VCaP (cell line): ENCODE measurements at regions not wholly inside any gene's neighbourhood (a gene's known extent, or its start where the extent isn't known, plus 50 kb on each side); places are given as distances from the start of the nearest gene placed in this dataset.

Source experiments
- H3K27ac ChIP-seq: fragments of 450-650 bp; 2 replicates; pipeline ENCODE4 v1.5.1; 2017
- TF ChIP-seq, protein P1 (sequence below): fragments of 450-650 bp; conservative IDR thresholded peaks from 2 replicates; pipeline ENCODE4 v1.5.1; 2017; ENCODE audit warnings: mild to moderate bottlenecking, moderate library complexity

DNA sequence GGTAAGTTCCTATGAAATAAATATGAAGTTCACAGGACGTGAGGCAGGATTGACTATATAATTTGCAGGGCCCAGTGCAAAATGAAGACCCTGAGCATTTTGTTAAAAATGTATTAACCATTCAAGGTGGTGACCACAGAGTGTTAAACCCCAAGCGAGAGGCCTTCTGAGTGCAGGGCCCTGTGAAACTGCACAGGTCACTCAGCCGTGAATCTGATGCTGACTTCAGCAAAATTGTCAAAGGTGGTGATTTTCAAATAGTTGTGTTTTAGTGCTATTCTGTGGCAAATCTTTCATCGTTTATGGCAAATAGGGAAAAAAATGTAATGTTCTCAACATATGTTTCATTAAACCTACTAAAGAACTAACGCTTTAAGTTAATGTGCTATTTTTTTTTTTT is 334.0 kb upstream of the NAV3 start:
- no peak overlapping the region for H3K27ac ChIP-seq
- TF ChIP-seq, protein P1, sequence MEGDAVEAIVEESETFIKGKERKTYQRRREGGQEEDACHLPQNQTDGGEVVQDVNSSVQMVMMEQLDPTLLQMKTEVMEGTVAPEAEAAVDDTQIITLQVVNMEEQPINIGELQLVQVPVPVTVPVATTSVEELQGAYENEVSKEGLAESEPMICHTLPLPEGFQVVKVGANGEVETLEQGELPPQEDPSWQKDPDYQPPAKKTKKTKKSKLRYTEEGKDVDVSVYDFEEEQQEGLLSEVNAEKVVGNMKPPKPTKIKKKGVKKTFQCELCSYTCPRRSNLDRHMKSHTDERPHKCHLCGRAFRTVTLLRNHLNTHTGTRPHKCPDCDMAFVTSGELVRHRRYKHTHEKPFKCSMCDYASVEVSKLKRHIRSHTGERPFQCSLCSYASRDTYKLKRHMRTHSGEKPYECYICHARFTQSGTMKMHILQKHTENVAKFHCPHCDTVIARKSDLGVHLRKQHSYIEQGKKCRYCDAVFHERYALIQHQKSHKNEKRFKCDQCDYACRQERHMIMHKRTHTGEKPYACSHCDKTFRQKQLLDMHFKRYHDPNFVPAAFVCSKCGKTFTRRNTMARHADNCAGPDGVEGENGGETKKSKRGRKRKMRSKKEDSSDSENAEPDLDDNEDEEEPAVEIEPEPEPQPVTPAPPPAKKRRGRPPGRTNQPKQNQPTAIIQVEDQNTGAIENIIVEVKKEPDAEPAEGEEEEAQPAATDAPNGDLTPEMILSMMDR: no peak

DNA sequence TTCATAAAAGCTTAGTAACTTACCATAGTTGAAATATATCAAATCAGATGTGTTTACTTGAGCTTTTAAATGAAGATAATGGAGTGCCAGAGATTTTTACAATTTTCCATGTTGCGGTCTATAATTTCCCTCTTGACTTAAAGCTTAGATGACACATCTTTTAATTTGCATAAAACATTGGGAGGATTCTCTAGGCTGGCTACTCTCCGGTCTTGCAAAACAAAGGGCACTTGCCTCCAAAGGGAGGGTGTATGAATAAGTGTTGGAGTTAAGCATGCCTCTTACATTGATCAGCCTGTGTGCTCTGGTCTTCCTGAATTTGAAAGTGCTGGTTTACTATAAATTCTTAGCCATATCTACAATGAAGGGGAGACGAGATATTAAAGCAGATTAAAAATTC is 336.4 kb upstream of the NAV3 start:
- TF ChIP-seq, protein P1: no peak
- H3K27ac ChIP-seq: no peak overlapping the region; the same call in 1 of the 2 replicates

DNA sequence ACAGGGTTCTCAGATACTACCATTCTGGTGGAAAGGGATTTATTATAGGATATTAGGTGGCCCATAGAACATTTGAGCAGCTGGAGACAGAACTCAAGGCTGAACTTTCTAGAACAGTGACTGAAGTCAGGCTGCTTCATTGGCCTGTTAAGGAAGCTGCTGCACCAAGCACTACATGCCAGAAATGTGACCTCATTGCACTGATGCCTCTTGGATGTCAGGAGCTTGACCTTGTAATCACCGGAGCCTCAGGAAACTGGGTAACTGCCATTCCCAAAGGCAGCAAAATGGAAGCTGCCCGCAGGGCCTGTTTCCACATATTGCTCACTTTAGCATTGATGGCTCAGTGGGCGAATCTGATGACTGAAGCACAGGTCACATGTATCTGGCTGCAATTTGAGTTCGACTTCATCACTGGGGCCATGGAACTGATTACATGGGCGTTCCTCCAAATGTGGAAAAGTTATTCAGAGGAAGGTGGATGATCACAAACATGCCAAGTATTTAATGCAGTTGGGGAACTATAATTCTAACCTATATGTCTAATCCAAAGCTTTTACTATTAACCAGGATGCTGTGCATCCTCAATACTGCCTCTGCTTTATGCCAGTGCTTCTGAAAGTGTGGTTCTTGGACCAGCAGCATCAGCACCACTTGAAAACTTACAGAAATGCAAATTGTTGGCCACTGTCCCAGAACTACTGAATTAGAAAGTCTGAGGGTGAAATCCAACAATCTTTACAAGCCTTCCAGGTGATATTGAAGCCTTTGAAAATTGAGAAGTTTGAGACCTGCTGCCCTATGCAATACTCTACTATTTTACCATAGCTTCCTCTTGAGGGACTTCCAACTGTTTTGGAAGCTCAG is 337.2 kb upstream of the NAV3 start:
- TF ChIP-seq, protein P1: no peak
- no peak overlapping the region; the same call in 1 of the 2 replicates for H3K27ac ChIP-seq

DNA sequence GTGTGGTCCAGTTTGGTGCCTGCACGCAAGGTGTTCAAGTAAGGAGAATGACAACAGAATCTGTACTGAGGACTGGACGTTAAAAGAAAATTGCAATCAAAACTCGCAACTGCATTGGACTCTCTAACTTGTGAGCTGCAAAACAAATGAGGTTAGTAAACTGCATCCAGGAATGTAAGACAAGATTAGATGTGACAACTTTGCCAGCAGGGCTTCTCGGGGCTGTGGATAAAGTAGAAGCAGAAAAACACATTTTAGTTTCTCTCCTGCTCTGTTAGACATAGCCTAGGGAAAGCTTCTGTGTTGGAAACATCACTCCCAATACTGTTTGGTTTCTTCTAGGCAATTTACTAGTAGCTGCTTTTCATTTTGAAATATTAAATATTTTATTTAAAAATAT is 338.2 kb upstream of the NAV3 start:
- H3K27ac ChIP-seq: no peak overlapping the region
- TF ChIP-seq, protein P1: no peak

DNA sequence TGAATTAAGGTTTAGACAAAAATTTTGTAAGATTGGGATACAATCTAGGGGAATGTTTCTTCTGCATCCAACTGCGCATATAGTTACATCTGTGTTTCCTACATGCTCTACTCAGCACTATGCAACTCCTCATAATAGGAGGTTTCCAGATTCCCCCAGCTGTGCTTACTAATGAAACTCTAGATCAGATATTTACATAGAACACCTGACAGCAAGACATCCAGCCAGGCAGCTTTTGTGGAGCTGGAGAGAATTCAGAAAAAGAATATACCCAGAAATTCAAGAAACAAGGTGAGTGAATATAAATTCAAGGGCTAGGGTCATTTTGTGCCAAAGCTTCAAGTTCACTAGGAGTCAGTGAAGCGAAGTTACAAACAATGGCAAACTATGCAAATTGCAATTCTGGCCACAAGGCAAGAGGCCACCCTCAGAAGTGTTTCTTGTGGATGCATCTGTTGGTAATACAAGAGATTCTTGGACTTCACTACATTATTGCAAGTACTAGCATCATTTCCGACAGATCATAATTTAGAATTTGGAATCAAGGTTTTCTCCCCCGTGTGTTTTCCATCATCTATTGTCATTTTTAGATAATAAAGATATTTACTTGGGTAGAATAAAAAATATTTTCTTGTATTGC is 341.2 kb upstream of the NAV3 start:
- TF ChIP-seq, protein P1: no peak
- H3K27ac ChIP-seq: no peak overlapping the region

DNA sequence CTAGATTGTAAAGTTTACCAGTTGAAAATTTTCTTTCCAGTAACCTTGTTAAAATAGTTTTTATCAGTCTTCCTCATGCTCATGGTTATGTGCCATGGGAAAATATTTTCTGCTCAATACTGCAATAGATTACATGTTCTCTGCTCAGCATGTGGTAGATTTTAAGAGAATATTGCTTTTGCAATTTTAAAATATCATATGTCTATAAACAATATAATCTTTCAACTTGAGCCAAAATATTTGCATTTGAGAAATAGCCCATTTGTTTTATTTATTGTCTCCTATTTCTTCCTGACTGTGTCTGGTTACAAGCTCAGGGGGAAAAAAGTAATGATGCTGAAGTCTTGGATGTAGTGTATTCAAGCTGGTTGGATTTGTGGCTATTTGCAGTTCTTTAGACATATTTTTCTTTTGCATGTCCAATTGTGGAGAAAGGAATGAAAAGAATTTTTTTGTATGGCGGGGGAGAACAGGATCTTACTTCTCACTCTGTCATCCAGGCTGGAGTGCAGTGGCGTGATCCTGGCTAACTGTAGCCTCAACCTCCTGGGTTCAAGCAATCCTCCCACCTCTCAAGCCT is 342.6 kb upstream of the NAV3 start:
- TF ChIP-seq, protein P1: no peak
- no peak overlapping the region for H3K27ac ChIP-seq

DNA sequence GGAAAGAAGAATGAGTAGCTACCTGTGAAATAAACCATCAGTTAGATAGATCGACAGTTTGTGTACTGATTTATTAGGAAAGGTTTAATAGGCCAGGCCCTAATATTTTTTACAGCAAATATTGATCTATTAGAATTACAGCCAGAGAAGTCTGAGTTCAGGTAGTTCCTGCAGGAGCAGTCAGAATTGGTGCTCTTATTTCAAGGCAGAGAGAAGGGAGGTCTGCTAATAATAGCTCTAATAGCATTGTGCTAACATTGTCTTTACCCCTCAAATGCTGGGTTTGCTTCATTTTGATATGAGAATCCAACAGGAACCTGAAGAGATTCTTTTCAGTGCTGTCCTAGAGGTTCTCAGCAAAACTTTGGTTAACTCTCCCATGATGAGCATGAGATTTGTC is 343.8 kb upstream of the NAV3 start:
- TF ChIP-seq, protein P1: no peak
- no peak overlapping the region for H3K27ac ChIP-seq
